Right atrium auricular region (tissue), 2 donors: ENCODE measurements at regions not wholly inside any gene's neighbourhood (a gene's known extent, or its start where the extent isn't known, plus 50 kb on each side); places are given as distances from the start of the nearest gene placed in this dataset.

Experiments used
- DNase-seq: peaks from one replicate; pipeline ENCODE4 v3.0.0-alpha.2; 2019; ENCODE audit warnings: low spot score
- H3K27ac ChIP-seq, 2 donors: fragments of 200-600 bp; sonication (generic); 1 replicate in 1 of 2; 2 replicates in 1 of 2; pipeline ENCODE4 v1.5.1; 2016 to 2019
- H3K27me3 ChIP-seq, 2 donors: fragments of 200-600 bp; sonication (generic); one replicate each; pipeline versions ENCODE4 v1.5.1 to v1.6.0; 2017 to 2019
- H3K36me3 ChIP-seq: fragments of 200-600 bp; sonication (generic); one replicate; pipeline ENCODE4 v1.5.1; 2016
- H3K4me1 ChIP-seq, 2 donors: fragments of 200-600 bp; sonication (generic); one replicate each; pipeline versions ENCODE4 v1.5.1 to v1.6.0; 2017 to 2019
- H3K4me3 ChIP-seq, 2 donors: fragments of 200-600 bp; sonication (generic); 1 replicate in 1 of 2; 2 replicates in 1 of 2; pipeline ENCODE4 v1.5.1; 2017 to 2019; ENCODE audit warnings: mild to moderate bottlenecking in 1 of 2, moderate library complexity in 1 of 2
- H3K9me3 ChIP-seq, 2 donors: fragments of 200-600 bp; sonication (generic); one replicate each; pipeline ENCODE4 v1.5.1; 2019
- TF ChIP-seq, protein P1 (sequence below), 2 donors: fragments of 200-600 bp; sonication (generic); IDR thresholded peaks; one replicate each; pipeline ENCODE4 v1.5.1; 2019; ENCODE audit warnings: antibody characterized with exemption in 2 of 2

DNA sequence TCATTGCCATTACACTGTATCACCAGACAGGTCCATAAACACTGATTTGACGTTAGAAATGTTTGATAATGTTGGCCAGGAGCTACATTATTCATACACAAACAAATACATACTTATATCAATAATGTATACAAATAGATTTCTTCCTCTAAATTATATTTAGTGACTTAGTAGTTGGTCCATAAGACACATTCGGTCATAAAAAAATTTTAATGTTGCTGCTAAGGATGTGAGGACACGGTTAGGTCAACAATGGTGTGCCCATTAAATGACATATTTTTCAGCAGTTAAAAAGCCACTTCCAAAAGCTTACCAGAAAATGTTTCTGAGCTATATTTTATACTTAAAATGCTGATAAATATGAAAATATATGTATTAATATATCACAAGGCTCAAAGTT is 1148.7 kb upstream of the TMEM132C start:
- no peaks in the 10 kb centered on the region for H3K9me3 ChIP-seq
- H3K4me3 ChIP-seq, result no peak overlapping the region
- H3K4me1 ChIP-seq, result no peaks in the 10 kb centered on the region
- no peaks in the 10 kb centered on the region for H3K27me3 ChIP-seq
- H3K27ac ChIP-seq, result no peak overlapping the region
- H3K36me3 ChIP-seq, result no peaks in the 10 kb centered on the region
- TF ChIP-seq, protein P1, sequence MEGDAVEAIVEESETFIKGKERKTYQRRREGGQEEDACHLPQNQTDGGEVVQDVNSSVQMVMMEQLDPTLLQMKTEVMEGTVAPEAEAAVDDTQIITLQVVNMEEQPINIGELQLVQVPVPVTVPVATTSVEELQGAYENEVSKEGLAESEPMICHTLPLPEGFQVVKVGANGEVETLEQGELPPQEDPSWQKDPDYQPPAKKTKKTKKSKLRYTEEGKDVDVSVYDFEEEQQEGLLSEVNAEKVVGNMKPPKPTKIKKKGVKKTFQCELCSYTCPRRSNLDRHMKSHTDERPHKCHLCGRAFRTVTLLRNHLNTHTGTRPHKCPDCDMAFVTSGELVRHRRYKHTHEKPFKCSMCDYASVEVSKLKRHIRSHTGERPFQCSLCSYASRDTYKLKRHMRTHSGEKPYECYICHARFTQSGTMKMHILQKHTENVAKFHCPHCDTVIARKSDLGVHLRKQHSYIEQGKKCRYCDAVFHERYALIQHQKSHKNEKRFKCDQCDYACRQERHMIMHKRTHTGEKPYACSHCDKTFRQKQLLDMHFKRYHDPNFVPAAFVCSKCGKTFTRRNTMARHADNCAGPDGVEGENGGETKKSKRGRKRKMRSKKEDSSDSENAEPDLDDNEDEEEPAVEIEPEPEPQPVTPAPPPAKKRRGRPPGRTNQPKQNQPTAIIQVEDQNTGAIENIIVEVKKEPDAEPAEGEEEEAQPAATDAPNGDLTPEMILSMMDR (IDR thresholded peaks at IDR 0.05), result no peak
- no peak for DNase-seq

DNA sequence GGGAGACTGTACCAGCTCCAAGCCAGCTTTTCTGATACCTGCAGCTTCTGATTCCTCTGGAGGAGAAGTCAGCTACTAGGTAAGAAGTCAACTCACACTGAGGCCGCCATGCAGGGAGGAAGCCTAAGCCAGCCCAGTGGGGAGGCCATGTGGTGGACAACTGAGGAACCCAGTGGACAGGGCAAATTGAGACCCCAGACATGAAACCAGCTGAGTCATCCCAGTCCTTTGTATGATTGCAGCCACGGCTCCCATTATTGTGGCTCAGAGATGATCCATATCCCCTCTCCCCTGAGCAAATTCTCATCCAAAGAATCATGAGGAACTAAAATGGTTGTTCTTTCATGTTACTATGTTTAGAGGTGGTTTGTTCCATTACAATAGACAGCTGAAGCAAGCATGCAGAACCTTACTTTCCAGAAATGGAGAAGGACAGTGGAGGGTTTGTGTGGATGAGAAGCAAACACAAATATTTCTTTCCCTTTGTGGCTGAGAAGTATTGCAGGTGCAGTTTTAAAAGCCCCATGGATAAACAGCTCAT is 1147.3 kb upstream of the TMEM132C start:
- H3K4me3 ChIP-seq, result no peak overlapping the region
- DNase-seq, result no peak
- H3K27me3 ChIP-seq, result no peaks in the 10 kb centered on the region
- no peak overlapping the region for H3K27ac ChIP-seq
- no peaks in the 10 kb centered on the region for H3K36me3 ChIP-seq
- TF ChIP-seq, protein P1 (IDR thresholded peaks at IDR 0.05), result no peak
- no peaks in the 10 kb centered on the region for H3K4me1 ChIP-seq
- H3K9me3 ChIP-seq, result no peaks in the 10 kb centered on the region

DNA sequence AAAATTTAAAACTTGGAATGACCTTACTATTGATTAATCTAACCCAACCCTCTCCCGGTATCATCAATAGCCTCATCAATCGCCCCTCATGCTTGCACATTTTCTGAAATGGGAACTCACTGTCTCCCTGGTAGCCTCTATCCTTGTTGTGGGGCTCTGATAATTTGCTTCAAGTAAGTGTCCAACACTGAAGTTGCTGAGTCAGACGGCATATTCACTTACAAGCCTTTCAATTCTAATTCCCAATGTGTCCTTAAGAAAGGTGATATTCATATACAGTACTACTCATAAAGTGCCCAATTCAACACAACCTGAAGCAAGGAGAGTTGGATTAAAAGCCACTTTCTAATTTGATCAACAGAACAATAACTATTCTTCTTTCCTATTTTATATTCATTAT is 1146.1 kb upstream of the TMEM132C start:
- Histone ChIP-seq H3K27ac (no peak overlapping the region), H3K36me3 (no peaks in the 10 kb centered on the region), H3K4me1 (no peaks in the 10 kb centered on the region), H3K9me3 (no peaks in the 10 kb centered on the region), H3K27me3 (no peaks in the 10 kb centered on the region), H3K4me3 (no peak overlapping the region)
- TF ChIP-seq, protein P1 (IDR thresholded peaks at IDR 0.05), result no peak
- no peak for DNase-seq

DNA sequence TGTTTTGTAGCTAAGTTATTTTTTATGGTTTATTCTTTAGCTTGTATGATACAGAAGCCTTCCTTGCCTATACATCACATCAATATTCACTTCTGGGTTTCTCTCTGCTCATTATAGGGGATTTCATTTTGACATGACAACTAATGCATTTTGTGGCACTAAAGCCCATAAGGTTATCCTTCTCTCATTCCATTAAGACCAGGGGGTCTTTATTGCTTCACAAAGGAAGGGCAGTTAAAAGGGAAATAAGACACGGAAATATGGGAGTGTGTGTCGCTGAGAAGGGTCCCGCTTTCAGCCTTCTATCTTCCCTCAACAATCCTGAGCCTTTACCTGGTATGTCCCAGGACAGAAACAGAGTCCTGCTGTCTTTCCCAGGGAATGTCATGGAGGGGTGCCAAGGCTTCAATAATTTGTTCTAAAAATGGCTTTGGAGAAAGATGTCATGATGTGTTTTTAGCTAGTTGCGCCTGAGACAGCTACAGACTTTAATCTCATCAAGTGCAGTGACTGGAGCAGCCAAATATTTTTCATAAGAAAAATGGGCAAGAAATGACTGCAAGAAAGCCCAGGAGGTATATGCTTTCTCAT is 1145.4 kb upstream of the TMEM132C start:
- Histone ChIP-seq H3K27me3 (no peaks in the 10 kb centered on the region), H3K4me1 (no peaks in the 10 kb centered on the region), H3K36me3 (no peaks in the 10 kb centered on the region), H3K9me3 (no peaks in the 10 kb centered on the region), H3K27ac (no peak overlapping the region), H3K4me3 (no peak overlapping the region)
- no peak for DNase-seq
- TF ChIP-seq, protein P1 (IDR thresholded peaks at IDR 0.05), result no peak

DNA sequence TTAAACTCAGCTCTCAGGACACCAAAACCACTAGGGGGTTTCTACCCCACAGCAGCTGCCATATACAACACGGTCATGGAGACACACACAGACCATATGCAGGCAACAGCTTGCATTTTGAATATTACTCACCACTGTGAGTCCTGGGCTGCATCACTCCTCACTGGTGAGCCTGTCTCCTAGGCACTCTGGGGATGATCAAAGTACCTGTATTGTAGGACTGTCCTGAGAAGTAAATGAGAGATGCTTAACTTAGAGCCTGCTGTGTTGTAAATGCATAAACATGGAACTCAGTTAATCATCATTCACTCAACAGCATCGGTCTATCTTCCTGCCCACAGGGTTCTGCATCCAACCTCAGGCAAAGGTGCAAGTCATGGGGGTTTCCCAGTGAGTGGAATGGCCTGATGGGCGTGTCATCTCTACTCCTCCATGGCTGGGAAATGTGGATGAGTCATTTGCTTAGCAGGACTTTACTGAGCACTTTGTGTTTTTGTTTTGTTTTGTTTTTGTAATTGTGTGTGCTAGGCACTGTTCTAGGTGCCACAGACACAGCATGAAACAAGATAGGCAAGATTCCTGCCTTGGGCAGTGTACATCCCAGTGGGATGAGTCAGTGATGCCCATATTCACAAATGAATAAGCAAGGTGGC is 1141.2 kb upstream of the TMEM132C start:
- Histone ChIP-seq H3K36me3 (no peaks in the 10 kb centered on the region), H3K9me3 (no peaks in the 10 kb centered on the region), H3K27ac (no peak overlapping the region), H3K4me3 (no peak overlapping the region), H3K27me3 (no peaks in the 10 kb centered on the region), H3K4me1 (no peaks in the 10 kb centered on the region)
- DNase-seq, result no peak
- TF ChIP-seq, protein P1 (IDR thresholded peaks at IDR 0.05), result no peak
